ENCODE measurements at regions not wholly inside any gene's neighbourhood (a gene's known extent, or its start where the extent isn't known, plus 50 kb on each side); places are given as distances from the start of the nearest gene placed in this dataset.
A peak's percentile ranks its signal among the peaks of the same experiment; 100 is the strongest.

DNA sequence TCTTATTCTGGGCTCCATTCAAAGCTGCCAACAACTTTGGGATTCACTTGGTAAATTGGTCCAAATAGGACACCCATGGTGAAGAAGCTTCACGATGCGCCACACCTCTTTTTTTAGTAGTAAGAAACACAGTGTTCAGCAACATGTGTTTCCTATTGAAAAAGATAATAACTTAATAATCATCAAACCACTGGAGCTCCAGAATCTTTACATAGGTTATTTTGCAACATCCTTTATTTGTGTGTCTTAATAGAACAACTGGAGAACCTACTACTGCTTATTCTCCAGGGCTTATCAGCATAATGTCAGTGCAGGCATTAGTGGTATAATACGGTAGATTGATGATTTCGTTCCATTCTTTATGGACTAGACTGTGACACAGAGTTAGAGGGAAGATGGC is 63.3 kb upstream of the DAPK1 start:
- H3K36me3 ChIP-seq (ENCODE audit: insufficient read depth): no peaks in the 10 kb centered on the region; the same call in 1 of the 2 replicates
- no peaks in the 10 kb centered on the region for H3K79me2 ChIP-seq (replicated peaks; ENCODE audit: insufficient read depth)
- no peaks in the 10 kb centered on the region for H3K9me3 Mint-ChIP-seq
- DNase-seq (ENCODE audit: low spot score): no peak
- H3K27me3 ChIP-seq (ENCODE audit: insufficient read depth): no peaks in the 10 kb centered on the region
- no peak overlapping the region for H2AFZ ChIP-seq
- peaks cover 6% of the 10 kb centered on the region for H3K27me3 Mint-ChIP-seq (ENCODE audit: insufficient read depth, low read depth, poor library complexity)
- peak overlapping the region; percentile 64; the same call in 1 of the 2 replicates for H3K4me2 ChIP-seq
- no peak overlapping the region for H3K27ac ChIP-seq (ENCODE audit: low read depth)
- peaks cover 12% of the 10 kb centered on the region for H3F3A ChIP-seq (replicated peaks; ENCODE audit: low read depth)
- H3K36me3 Mint-ChIP-seq (ENCODE audit: low read depth): 0 out of 3 replicates have a peak, but pooled peaks cover 3% of the 10 kb centered on the region
- H4K20me1 ChIP-seq (replicated peaks; ENCODE audit: insufficient read depth): no peaks in the 10 kb centered on the region
- ATAC-seq: no peak
- no peak overlapping the region for H3K4me3 ChIP-seq
- H3K4me1 Mint-ChIP-seq: peaks cover 23% of the 10 kb centered on the region
- peaks cover 17% of the 10 kb centered on the region for H3K4me1 ChIP-seq (ENCODE audit: insufficient read depth)
- H3K27ac Mint-ChIP-seq: no peak overlapping the region
- no peaks in the 10 kb centered on the region for H3K9me2 ChIP-seq (ENCODE audit: insufficient read depth)
- no peak overlapping the region for H3K4me3 Mint-ChIP-seq
- TF ChIP-seq CREB1 (CRISPR knock-in tag; IDR thresholded peaks at IDR 0.05; ENCODE audit: low read depth) (no peak), ZNF114 (CRISPR knock-in tag; IDR thresholded peaks at IDR 0.05) (no peak), NANOG (IDR thresholded peaks at IDR 0.05; ENCODE audit: borderline replicate concordance) (no peak), EZH2phosphoT487 (IDR thresholded peaks at IDR 0.05; ENCODE audit: unreplicated experiment) (no peak), JUNB (IDR thresholded peaks at IDR 0.05; ENCODE audit: unreplicated experiment) (no peak), ZNF331 (CRISPR knock-in tag; IDR thresholded peaks at IDR 0.05; ENCODE audit: low read depth) (no peak), POLR2AphosphoS5 (IDR thresholded peaks at IDR 0.05; ENCODE audit: low read depth) (no peak), EZH2 (IDR thresholded peaks at IDR 0.05; ENCODE audit: low read depth, unreplicated experiment) (no peak), STAT1 (IDR thresholded peaks at IDR 0.05; ENCODE audit: unreplicated experiment) (no peak)
- TF ChIP-seq, protein P1, sequence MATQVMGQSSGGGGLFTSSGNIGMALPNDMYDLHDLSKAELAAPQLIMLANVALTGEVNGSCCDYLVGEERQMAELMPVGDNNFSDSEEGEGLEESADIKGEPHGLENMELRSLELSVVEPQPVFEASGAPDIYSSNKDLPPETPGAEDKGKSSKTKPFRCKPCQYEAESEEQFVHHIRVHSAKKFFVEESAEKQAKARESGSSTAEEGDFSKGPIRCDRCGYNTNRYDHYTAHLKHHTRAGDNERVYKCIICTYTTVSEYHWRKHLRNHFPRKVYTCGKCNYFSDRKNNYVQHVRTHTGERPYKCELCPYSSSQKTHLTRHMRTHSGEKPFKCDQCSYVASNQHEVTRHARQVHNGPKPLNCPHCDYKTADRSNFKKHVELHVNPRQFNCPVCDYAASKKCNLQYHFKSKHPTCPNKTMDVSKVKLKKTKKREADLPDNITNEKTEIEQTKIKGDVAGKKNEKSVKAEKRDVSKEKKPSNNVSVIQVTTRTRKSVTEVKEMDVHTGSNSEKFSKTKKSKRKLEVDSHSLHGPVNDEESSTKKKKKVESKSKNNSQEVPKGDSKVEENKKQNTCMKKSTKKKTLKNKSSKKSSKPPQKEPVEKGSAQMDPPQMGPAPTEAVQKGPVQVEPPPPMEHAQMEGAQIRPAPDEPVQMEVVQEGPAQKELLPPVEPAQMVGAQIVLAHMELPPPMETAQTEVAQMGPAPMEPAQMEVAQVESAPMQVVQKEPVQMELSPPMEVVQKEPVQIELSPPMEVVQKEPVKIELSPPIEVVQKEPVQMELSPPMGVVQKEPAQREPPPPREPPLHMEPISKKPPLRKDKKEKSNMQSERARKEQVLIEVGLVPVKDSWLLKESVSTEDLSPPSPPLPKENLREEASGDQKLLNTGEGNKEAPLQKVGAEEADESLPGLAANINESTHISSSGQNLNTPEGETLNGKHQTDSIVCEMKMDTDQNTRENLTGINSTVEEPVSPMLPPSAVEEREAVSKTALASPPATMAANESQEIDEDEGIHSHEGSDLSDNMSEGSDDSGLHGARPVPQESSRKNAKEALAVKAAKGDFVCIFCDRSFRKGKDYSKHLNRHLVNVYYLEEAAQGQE (IDR thresholded peaks at IDR 0.05; ENCODE audit: unreplicated experiment): no peak
- TF ChIP-seq, protein P2, sequence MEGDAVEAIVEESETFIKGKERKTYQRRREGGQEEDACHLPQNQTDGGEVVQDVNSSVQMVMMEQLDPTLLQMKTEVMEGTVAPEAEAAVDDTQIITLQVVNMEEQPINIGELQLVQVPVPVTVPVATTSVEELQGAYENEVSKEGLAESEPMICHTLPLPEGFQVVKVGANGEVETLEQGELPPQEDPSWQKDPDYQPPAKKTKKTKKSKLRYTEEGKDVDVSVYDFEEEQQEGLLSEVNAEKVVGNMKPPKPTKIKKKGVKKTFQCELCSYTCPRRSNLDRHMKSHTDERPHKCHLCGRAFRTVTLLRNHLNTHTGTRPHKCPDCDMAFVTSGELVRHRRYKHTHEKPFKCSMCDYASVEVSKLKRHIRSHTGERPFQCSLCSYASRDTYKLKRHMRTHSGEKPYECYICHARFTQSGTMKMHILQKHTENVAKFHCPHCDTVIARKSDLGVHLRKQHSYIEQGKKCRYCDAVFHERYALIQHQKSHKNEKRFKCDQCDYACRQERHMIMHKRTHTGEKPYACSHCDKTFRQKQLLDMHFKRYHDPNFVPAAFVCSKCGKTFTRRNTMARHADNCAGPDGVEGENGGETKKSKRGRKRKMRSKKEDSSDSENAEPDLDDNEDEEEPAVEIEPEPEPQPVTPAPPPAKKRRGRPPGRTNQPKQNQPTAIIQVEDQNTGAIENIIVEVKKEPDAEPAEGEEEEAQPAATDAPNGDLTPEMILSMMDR (conservative IDR thresholded peaks at IDR 0.05; ENCODE audit: low read depth in 2 of 2): no peak
- TF ChIP-seq, protein P3, sequence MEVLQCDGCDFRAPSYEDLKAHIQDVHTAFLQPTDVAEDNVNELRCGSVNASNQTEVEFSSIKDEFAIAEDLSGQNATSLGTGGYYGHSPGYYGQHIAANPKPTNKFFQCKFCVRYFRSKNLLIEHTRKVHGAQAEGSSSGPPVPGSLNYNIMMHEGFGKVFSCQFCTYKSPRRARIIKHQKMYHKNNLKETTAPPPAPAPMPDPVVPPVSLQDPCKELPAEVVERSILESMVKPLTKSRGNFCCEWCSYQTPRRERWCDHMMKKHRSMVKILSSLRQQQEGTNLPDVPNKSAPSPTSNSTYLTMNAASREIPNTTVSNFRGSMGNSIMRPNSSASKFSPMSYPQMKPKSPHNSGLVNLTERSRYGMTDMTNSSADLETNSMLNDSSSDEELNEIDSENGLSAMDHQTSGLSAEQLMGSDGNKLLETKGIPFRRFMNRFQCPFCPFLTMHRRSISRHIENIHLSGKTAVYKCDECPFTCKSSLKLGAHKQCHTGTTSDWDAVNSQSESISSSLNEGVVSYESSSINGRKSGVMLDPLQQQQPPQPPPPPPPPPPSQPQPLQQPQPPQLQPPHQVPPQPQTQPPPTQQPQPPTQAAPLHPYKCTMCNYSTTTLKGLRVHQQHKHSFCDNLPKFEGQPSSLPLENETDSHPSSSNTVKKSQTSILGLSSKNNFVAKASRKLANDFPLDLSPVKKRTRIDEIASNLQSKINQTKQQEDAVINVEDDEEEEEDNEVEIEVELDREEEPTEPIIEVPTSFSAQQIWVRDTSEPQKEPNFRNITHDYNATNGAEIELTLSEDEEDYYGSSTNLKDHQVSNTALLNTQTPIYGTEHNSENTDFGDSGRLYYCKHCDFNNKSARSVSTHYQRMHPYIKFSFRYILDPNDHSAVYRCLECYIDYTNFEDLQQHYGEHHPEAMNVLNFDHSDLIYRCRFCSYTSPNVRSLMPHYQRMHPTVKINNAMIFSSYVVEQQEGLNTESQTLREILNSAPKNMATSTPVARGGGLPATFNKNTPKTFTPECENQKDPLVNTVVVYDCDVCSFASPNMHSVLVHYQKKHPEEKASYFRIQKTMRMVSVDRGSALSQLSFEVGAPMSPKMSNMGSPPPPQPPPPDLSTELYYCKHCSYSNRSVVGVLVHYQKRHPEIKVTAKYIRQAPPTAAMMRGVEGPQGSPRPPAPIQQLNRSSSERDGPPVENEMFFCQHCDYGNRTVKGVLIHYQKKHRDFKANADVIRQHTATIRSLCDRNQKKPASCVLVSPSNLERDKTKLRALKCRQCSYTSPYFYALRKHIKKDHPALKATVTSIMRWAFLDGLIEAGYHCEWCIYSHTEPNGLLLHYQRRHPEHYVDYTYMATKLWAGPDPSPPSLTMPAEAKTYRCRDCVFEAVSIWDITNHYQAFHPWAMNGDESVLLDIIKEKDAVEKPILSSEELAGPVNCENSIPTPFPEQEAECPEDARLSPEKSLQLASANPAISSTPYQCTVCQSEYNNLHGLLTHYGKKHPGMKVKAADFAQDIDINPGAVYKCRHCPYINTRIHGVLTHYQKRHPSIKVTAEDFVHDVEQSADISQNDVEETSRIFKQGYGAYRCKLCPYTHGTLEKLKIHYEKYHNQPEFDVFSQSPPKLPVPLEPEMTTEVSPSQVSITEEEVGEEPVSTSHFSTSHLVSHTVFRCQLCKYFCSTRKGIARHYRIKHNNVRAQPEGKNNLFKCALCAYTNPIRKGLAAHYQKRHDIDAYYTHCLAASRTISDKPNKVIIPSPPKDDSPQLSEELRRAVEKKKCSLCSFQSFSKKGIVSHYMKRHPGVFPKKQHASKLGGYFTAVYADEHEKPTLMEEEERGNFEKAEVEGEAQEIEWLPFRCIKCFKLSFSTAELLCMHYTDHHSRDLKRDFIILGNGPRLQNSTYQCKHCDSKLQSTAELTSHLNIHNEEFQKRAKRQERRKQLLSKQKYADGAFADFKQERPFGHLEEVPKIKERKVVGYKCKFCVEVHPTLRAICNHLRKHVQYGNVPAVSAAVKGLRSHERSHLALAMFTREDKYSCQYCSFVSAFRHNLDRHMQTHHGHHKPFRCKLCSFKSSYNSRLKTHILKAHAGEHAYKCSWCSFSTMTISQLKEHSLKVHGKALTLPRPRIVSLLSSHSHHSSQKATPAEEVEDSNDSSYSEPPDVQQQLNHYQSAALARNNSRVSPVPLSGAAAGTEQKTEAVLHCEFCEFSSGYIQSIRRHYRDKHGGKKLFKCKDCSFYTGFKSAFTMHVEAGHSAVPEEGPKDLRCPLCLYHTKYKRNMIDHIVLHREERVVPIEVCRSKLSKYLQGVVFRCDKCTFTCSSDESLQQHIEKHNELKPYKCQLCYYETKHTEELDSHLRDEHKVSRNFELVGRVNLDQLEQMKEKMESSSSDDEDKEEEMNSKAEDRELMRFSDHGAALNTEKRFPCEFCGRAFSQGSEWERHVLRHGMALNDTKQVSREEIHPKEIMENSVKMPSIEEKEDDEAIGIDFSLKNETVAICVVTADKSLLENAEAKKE (CRISPR knock-in tag; IDR thresholded peaks at IDR 0.05): no peak
